WTC11 (cell line): ENCODE measurements at regions not wholly inside any gene's neighbourhood (a gene's known extent, or its start where the extent isn't known, plus 50 kb on each side); places are given as distances from the start of the nearest gene placed in this dataset.

Experiments
- ATAC-seq: fragments of 200-7000 bp; cut with Tn5 transposase; 2 replicates; pipeline ENCODE4 v1.10.0; 2021; ENCODE audit warnings: mild to moderate bottlenecking, moderate library complexity
- CTCF ChIA-PET: fragments of 300-600 bp; sonication (Branson Sonifier 250); formaldehyde crosslinking; loops from one replicate; lab custom pipeline; 2021; ENCODE audit warnings: antibody characterized with exemption; lab: Charles Lee
- POLR2A ChIA-PET: fragments of 350-600 bp; sonication (Branson Sonifier 250); formaldehyde crosslinking; loops from one replicate; lab custom pipeline; 2021; ENCODE audit warnings: antibody characterized with exemption; lab: Charles Lee
- DNase-seq: peaks from one replicate; pipeline ENCODE4 v3.0.0; 2021; ENCODE audit warnings: low spot score
- H3K27ac Mint-ChIP-seq: 2 replicates; pipeline ENCODE4 v1.8.0; 2021; ENCODE audit warnings: mixed read lengths
- H3K27me3 Mint-ChIP-seq: 2 replicates; pipeline ENCODE4 v1.8.0; 2021; ENCODE audit warnings: low read depth, mild to moderate bottlenecking, moderate library complexity, mixed read lengths
- H3K36me3 Mint-ChIP-seq: 2 replicates; pipeline ENCODE4 v1.8.0; 2021; ENCODE audit warnings: mixed read lengths
- H3K4me1 Mint-ChIP-seq: 2 replicates; pipeline ENCODE4 v1.8.0; 2022; ENCODE audit warnings: mixed read lengths
- H3K4me3 Mint-ChIP-seq: 2 replicates; pipeline ENCODE4 v1.8.0; 2021; ENCODE audit warnings: mild to moderate bottlenecking, moderate library complexity, mixed read lengths
- H3K9me3 Mint-ChIP-seq: 2 replicates; pipeline ENCODE4 v1.8.0; 2021; ENCODE audit warnings: mixed read lengths
- EMX1 ChIP-seq: fragments of 250-450 bp; sonication (Bioruptor Pico); IDR thresholded peaks from 2 replicates; pipeline ENCODE4 v1.8.0; 2021; ENCODE audit warnings: mild to moderate bottlenecking
- FOXJ3 ChIP-seq: sonication (generic); formaldehyde crosslinking; IDR thresholded peaks from 2 replicates; pipeline ENCODE4 v1.9.0; 2021; ENCODE audit warnings: missing genetic modification reagents, mild to moderate bottlenecking, borderline replicate concordance
- HMGA2 ChIP-seq: fragments of 250-450 bp; sonication (Bioruptor Pico); IDR thresholded peaks from 2 replicates; pipeline ENCODE4 v1.4.0; 2021; ENCODE audit warnings: mild to moderate bottlenecking, moderate library complexity
- KAT7 ChIP-seq: sonication (generic); formaldehyde crosslinking; IDR thresholded peaks from 2 replicates; pipeline ENCODE4 v1.8.1; 2023; ENCODE audit warnings: missing genetic modification reagents, mild to moderate bottlenecking, borderline replicate concordance
- NFYB ChIP-seq: sonication (generic); formaldehyde crosslinking; conservative IDR thresholded peaks from 2 replicates; pipeline ENCODE4 v1.8.0; 2022; ENCODE audit warnings: low read depth, missing genetic modification reagents
- OVOL2 ChIP-seq: fragments of 250-450 bp; sonication (Bioruptor Pico); IDR thresholded peaks from 2 replicates; pipeline ENCODE4 v1.9.0; 2021; ENCODE audit warnings: mild to moderate bottlenecking, borderline replicate concordance
- SMAD3 ChIP-seq: sonication (generic); formaldehyde crosslinking; IDR thresholded peaks from 2 replicates; pipeline ENCODE4 v1.8.0; 2022; ENCODE audit warnings: missing genetic modification reagents, mild to moderate bottlenecking, borderline replicate concordance
- SMAD4 ChIP-seq: sonication (generic); formaldehyde crosslinking; IDR thresholded peaks from 2 replicates; pipeline ENCODE4 v1.8.0; 2022; ENCODE audit warnings: mild to moderate bottlenecking, missing genetic modification reagents
- SOX15 ChIP-seq: fragments of 250-450 bp; sonication (Bioruptor Pico); IDR thresholded peaks from 2 replicates; pipeline ENCODE4 v1.9.0; 2021; ENCODE audit warnings: mild to moderate bottlenecking
- ZNF121 ChIP-seq: sonication (generic); formaldehyde crosslinking; IDR thresholded peaks from 2 replicates; pipeline ENCODE4 v1.8.0; 2023; ENCODE audit warnings: missing genetic modification reagents
- TF ChIP-seq, protein P1 (sequence below): fragments of 250-450 bp; sonication (Bioruptor Pico); IDR thresholded peaks from 2 replicates; pipeline ENCODE4 v2.1.2; 2022; ENCODE audit warnings: mild to moderate bottlenecking, moderate library complexity
- TF ChIP-seq, protein P2 (sequence below): sonication (generic); formaldehyde crosslinking; IDR thresholded peaks from 2 replicates; pipeline ENCODE4 v1.8.0; 2022; ENCODE audit warnings: mild to moderate bottlenecking, missing genetic modification reagents
- TF ChIP-seq, protein P3 (sequence below): sonication (generic); formaldehyde crosslinking; IDR thresholded peaks from 2 replicates; pipeline ENCODE4 v1.8.1; 2023; ENCODE audit warnings: mild to moderate bottlenecking, missing genetic modification reagents, moderate library complexity
- TF ChIP-seq, protein P4 (sequence below): sonication (generic); formaldehyde crosslinking; IDR thresholded peaks from 2 replicates; pipeline ENCODE4 v1.8.1; 2022; ENCODE audit warnings: missing genetic modification reagents, borderline replicate concordance
- TF ChIP-seq, protein P5 (sequence below): sonication (generic); formaldehyde crosslinking; IDR thresholded peaks from 2 replicates; pipeline ENCODE4 v1.8.1; 2022; ENCODE audit warnings: mild to moderate bottlenecking, missing genetic modification reagents, moderate library complexity, borderline replicate concordance
- TF ChIP-seq, protein P6 (sequence below): fragments of 250-450 bp; sonication (Bioruptor Pico); IDR thresholded peaks from 2 replicates; pipeline ENCODE4 v1.8.0; 2021; ENCODE audit warnings: mild to moderate bottlenecking
- TF ChIP-seq, protein P7 (sequence below): fragments of 200-600 bp; IDR thresholded peaks from 2 replicates; pipeline ENCODE4 v1.8.0; 2022; ENCODE audit warnings: antibody characterized with exemption
- TF ChIP-seq, protein P8 (sequence below): fragments of 250-450 bp; sonication (Bioruptor Pico); IDR thresholded peaks from 2 replicates; pipeline ENCODE4 v1.9.0; 2021; ENCODE audit warnings: mild to moderate bottlenecking

DNA sequence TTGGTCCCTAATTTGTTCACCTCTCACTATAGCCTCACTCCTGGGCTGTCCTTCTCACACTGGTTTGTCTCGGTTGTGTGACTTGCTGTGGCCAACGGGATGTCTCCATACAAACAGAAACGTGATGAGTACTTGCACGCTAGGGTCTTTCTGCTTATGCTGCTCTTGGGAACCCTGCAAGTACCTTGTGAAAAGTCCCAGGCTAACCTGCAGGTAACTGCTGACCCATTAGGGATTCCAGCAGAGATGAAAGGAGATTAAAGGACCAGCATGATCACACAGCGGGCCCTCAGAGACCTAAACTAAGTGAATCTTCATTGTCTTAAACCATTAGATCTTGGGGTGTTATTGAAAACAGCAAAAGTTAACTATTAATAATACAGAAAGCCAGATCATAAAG is 562.8 kb upstream of the GOT2 start (continued):
- TF ChIP-seq NFYB (CRISPR knock-in tag): no peak
- TF ChIP-seq, protein P1, sequence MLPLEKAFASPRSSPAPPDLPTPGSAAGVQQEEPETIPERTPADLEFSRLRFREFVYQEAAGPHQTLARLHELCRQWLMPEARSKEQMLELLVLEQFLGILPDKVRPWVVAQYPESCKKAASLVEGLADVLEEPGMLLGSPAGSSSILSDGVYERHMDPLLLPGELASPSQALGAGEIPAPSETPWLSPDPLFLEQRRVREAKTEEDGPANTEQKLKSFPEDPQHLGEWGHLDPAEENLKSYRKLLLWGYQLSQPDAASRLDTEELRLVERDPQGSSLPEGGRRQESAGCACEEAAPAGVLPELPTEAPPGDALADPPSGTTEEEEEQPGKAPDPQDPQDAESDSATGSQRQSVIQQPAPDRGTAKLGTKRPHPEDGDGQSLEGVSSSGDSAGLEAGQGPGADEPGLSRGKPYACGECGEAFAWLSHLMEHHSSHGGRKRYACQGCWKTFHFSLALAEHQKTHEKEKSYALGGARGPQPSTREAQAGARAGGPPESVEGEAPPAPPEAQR (CRISPR knock-in tag): no peak

DNA sequence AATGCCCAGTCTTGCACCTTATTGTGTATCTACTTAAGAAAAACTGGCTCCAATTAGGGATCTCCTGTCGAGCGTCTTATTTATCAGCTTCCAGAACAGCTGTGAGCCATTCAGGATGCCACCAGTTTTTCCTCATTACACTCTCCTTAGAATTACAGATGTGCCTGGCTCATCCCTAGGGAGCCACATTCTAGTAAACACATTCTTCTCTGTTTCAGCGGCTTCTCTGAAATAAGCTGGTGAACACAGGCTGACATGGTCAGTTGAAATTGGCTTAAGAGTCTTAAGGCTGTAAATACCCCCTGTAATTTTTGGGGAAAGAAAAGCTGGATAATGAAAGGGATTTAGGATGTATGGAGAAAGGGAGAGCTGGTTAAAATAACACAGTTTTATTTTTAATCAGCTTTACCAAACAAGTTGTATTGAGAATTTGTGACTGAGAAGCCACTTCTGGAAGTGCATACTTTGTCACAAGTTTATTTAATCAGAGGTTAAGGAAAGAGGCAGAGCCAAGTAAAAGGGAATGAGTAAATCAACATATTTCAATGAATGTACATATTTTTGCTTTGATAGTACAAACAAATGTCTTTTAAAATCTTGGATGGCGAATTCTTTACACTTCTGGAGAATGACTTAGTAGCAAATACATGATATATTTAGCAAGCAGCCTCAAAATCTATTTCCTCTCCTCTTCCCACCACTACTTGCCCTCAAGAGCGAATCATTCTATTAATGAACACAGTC is 562.0 kb upstream of the GOT2 start:
- Mint-ChIP-seq H3K9me3 (no peaks in the 10 kb centered on the region), H3K27me3 (peaks cover 31% of the 10 kb centered on the region), H3K4me3 (no peak overlapping the region), H3K36me3 (no peaks in the 10 kb centered on the region), H3K4me1 (peaks cover 20% of the 10 kb centered on the region), H3K27ac (no peak overlapping the region)
- DNase-seq (no peak), ATAC-seq (peak; percentile 43)
- CTCF ChIA-PET: no interaction called here
- POLR2A ChIA-PET: no interaction called here
- TF ChIP-seq SMAD3 (CRISPR knock-in tag) (no peak), SMAD4 (CRISPR knock-in tag) (no peak)
- TF ChIP-seq, protein P2, sequence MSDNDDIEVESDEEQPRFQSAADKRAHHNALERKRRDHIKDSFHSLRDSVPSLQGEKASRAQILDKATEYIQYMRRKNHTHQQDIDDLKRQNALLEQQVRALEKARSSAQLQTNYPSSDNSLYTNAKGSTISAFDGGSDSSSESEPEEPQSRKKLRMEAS (CRISPR knock-in tag): no peak

DNA sequence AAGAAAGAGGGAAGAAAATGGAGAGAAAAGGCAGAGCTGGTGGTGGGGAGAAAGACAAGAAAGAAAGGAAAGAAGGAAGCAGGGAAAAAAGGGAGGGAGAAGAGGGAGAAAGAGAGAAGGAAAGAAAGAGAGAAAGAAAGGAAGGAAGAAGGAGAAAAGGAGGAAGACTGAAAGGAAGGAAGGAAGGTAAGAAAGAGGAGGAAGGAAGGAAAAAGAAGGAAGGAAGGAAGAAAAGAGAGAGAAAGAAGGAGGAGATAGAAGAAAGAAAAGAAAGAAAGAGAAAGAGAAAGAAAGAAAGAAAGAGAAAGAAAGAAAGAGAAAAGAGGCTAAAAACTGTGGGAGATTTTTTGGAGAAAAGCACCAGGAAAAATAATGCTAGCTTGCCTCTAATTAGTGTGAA is 561.4 kb upstream of the GOT2 start:
- Mint-ChIP-seq H3K9me3 (no peaks in the 10 kb centered on the region), H3K36me3 (no peaks in the 10 kb centered on the region), H3K27ac (no peak overlapping the region), H3K27me3 (peaks cover 31% of the 10 kb centered on the region), H3K4me1 (peaks cover 20% of the 10 kb centered on the region), H3K4me3 (no peak overlapping the region)
- ChIA-PET POLR2A (no interaction called here), CTCF (no interaction called here)
- DNase-seq (no peak), ATAC-seq (no peak)
- TF ChIP-seq, protein P3, sequence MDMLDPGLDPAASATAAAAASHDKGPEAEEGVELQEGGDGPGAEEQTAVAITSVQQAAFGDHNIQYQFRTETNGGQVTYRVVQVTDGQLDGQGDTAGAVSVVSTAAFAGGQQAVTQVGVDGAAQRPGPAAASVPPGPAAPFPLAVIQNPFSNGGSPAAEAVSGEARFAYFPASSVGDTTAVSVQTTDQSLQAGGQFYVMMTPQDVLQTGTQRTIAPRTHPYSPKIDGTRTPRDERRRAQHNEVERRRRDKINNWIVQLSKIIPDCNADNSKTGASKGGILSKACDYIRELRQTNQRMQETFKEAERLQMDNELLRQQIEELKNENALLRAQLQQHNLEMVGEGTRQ (CRISPR knock-in tag): no peak
- TF ChIP-seq, protein P4, sequence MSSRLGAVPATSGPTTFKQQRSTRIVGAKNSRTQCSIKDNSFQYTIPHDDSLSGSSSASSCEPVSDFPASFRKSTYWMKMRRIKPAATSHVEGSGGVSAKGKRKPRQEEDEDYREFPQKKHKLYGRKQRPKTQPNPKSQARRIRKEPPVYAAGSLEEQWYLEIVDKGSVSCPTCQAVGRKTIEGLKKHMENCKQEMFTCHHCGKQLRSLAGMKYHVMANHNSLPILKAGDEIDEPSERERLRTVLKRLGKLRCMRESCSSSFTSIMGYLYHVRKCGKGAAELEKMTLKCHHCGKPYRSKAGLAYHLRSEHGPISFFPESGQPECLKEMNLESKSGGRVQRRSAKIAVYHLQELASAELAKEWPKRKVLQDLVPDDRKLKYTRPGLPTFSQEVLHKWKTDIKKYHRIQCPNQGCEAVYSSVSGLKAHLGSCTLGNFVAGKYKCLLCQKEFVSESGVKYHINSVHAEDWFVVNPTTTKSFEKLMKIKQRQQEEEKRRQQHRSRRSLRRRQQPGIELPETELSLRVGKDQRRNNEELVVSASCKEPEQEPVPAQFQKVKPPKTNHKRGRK (CRISPR knock-in tag): 0 out of 2 replicates have a peak, but pooled peaks have one; percentile 82
- TF ChIP-seq, all 79 proteins: peak for 1

DNA sequence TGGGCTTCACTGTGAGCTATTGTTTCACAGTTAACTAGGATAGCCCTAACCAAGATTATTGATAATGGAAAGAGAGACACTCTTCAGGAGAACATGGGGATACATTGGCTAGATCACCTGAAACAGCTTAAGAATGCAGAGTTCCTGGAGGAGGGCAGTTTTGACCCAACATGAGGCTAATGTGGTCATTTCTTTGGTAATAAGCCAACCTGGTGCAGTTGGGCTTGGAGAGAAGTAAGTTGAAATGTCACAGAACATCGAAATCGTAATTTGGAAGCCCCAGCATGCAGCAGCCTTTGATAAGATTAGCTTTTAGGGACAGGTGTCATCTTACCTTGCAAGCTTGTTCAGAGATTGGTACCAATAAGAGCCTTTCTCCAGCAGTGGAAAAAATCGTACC is 556.6 kb upstream of the GOT2 start:
- ChIA-PET POLR2A (interaction anchor here (0.6 kb wide), 1 partner anchor 293 kb away, joined by 5 read pairs; no protein-coding TSS in a partner anchor), CTCF (no interaction called here)
- no peak for DNase-seq
- H3K9me3 Mint-ChIP-seq: peaks cover 11% of the 10 kb centered on the region
- no peak overlapping the region for H3K27ac Mint-ChIP-seq
- H3K27me3 Mint-ChIP-seq: peaks cover 6% of the 10 kb centered on the region
- no peak for ATAC-seq
- H3K36me3 Mint-ChIP-seq: peaks cover 2% of the 10 kb centered on the region; the same call in 1 of the 2 replicates
- H3K4me3 Mint-ChIP-seq: no peak overlapping the region
- H3K4me1 Mint-ChIP-seq: peaks cover 5% of the 10 kb centered on the region
- TF ChIP-seq SOX15: no peak
- TF ChIP-seq, protein P5, sequence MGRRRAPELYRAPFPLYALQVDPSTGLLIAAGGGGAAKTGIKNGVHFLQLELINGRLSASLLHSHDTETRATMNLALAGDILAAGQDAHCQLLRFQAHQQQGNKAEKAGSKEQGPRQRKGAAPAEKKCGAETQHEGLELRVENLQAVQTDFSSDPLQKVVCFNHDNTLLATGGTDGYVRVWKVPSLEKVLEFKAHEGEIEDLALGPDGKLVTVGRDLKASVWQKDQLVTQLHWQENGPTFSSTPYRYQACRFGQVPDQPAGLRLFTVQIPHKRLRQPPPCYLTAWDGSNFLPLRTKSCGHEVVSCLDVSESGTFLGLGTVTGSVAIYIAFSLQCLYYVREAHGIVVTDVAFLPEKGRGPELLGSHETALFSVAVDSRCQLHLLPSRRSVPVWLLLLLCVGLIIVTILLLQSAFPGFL (CRISPR knock-in tag): no peak
- TF ChIP-seq, protein P6, sequence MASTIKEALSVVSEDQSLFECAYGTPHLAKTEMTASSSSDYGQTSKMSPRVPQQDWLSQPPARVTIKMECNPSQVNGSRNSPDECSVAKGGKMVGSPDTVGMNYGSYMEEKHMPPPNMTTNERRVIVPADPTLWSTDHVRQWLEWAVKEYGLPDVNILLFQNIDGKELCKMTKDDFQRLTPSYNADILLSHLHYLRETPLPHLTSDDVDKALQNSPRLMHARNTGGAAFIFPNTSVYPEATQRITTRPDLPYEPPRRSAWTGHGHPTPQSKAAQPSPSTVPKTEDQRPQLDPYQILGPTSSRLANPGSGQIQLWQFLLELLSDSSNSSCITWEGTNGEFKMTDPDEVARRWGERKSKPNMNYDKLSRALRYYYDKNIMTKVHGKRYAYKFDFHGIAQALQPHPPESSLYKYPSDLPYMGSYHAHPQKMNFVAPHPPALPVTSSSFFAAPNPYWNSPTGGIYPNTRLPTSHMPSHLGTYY: no peak
- no peak for TF ChIP-seq OVOL2 (CRISPR knock-in tag)
- TF ChIP-seq, protein P7, sequence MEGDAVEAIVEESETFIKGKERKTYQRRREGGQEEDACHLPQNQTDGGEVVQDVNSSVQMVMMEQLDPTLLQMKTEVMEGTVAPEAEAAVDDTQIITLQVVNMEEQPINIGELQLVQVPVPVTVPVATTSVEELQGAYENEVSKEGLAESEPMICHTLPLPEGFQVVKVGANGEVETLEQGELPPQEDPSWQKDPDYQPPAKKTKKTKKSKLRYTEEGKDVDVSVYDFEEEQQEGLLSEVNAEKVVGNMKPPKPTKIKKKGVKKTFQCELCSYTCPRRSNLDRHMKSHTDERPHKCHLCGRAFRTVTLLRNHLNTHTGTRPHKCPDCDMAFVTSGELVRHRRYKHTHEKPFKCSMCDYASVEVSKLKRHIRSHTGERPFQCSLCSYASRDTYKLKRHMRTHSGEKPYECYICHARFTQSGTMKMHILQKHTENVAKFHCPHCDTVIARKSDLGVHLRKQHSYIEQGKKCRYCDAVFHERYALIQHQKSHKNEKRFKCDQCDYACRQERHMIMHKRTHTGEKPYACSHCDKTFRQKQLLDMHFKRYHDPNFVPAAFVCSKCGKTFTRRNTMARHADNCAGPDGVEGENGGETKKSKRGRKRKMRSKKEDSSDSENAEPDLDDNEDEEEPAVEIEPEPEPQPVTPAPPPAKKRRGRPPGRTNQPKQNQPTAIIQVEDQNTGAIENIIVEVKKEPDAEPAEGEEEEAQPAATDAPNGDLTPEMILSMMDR: no peak
- no peak for TF ChIP-seq NFYB (CRISPR knock-in tag)
- TF ChIP-seq, protein P8, sequence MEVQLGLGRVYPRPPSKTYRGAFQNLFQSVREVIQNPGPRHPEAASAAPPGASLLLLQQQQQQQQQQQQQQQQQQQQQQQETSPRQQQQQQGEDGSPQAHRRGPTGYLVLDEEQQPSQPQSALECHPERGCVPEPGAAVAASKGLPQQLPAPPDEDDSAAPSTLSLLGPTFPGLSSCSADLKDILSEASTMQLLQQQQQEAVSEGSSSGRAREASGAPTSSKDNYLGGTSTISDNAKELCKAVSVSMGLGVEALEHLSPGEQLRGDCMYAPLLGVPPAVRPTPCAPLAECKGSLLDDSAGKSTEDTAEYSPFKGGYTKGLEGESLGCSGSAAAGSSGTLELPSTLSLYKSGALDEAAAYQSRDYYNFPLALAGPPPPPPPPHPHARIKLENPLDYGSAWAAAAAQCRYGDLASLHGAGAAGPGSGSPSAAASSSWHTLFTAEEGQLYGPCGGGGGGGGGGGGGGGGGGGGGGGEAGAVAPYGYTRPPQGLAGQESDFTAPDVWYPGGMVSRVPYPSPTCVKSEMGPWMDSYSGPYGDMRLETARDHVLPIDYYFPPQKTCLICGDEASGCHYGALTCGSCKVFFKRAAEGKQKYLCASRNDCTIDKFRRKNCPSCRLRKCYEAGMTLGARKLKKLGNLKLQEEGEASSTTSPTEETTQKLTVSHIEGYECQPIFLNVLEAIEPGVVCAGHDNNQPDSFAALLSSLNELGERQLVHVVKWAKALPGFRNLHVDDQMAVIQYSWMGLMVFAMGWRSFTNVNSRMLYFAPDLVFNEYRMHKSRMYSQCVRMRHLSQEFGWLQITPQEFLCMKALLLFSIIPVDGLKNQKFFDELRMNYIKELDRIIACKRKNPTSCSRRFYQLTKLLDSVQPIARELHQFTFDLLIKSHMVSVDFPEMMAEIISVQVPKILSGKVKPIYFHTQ (CRISPR knock-in tag): no peak
- no peak for TF ChIP-seq ZNF121
- TF ChIP-seq HMGA2 (CRISPR knock-in tag): no peak
- no peak for TF ChIP-seq KAT7
- no peak for TF ChIP-seq EMX1 (CRISPR knock-in tag)
- TF ChIP-seq FOXJ3: no peak
